BE2C (cell line): ENCODE measurements at regions not wholly inside any gene's neighbourhood (a gene's known extent, or its start where the extent isn't known, plus 50 kb on each side); places are given as distances from the start of the nearest gene placed in this dataset.
"Not testable (repeated sequence)": the region's sequence is repeated elsewhere in the genome, so short reads cannot be mapped to it uniquely, and the experiment has no call there.

Experiments
- DNase-seq: peaks from one replicate; pipeline ENCODE4 v3.0.0-alpha.2; 2020
- H3K27me3 ChIP-seq: fragments of 250-450 bp; sonication (Bioruptor Pico); 2 replicates; pipeline ENCODE4 v1.5.1; 2020; ENCODE audit warnings: mild to moderate bottlenecking
- H3K36me3 ChIP-seq: fragments of 250-450 bp; sonication (Bioruptor Pico); 2 replicates; pipeline ENCODE4 v1.5.1; 2020; ENCODE audit warnings: mild to moderate bottlenecking
- H3K4me1 ChIP-seq: fragments of 250-450 bp; sonication (Bioruptor Pico); 2 replicates; pipeline ENCODE4 v1.5.1; 2020
- H3K4me3 ChIP-seq: 2 replicates; pipeline ENCODE4 v1.5.1; 2011; ENCODE audit warnings: low read depth, low read length
- H3K9me3 ChIP-seq: fragments of 250-450 bp; sonication (Bioruptor Pico); 2 replicates; pipeline ENCODE4 v1.5.1; 2020
- TF ChIP-seq, protein P1 (sequence below): IDR thresholded peaks from 2 replicates; pipeline ENCODE4 v1.5.1; 2012; ENCODE audit warnings: mild to moderate bottlenecking, low read depth, low read length

DNA sequence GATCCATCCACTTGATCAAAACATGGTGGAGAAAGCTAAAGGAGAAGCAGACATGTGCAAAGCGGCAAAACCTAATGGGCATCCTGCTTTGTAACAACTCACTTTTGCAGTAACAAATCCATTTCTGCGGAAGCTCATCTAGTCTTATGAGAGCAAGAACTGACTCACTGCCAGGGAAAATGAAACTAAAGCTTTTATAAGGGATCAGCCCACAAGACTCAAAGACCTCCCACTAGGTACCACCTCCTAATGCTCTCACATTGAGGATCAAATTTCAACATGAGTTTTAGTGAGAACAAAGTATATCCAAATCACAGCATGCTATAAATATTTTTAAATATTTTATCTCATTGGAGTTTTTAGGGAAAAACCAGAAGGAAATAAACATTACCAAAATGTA, 120.1 kb upstream of the GNAI1 start:
- Histone ChIP-seq H3K4me3 (no peak overlapping the region), H3K4me1 (peaks cover 5% of the 10 kb centered on the region; the same call in 1 of the 2 replicates), H3K36me3 (no peaks in the 10 kb centered on the region), H3K27me3 (no peaks in the 10 kb centered on the region), H3K9me3 (no peaks in the 10 kb centered on the region)
- TF ChIP-seq, protein P1, sequence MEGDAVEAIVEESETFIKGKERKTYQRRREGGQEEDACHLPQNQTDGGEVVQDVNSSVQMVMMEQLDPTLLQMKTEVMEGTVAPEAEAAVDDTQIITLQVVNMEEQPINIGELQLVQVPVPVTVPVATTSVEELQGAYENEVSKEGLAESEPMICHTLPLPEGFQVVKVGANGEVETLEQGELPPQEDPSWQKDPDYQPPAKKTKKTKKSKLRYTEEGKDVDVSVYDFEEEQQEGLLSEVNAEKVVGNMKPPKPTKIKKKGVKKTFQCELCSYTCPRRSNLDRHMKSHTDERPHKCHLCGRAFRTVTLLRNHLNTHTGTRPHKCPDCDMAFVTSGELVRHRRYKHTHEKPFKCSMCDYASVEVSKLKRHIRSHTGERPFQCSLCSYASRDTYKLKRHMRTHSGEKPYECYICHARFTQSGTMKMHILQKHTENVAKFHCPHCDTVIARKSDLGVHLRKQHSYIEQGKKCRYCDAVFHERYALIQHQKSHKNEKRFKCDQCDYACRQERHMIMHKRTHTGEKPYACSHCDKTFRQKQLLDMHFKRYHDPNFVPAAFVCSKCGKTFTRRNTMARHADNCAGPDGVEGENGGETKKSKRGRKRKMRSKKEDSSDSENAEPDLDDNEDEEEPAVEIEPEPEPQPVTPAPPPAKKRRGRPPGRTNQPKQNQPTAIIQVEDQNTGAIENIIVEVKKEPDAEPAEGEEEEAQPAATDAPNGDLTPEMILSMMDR, result no peak
- no peak for DNase-seq

DNA sequence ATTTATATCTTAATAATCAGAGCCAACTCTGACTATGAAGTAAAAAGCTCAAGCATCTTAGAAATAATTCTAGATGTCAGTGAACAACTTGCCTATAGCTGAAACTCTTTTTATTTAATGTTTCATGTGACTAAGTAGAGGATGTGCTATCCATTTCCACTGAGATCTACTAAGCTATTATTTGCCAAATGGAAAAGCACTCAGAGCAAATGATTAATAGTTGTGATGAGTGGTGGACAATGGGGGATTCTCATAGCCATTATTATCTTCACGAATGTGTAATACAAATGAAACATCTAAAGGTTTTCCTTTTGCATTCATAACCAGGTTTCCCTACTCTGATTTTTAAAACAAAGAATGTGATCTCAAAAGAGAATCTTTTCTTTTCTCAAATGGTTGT, 126.6 kb upstream of the GNAI1 start:
- TF ChIP-seq, protein P1, result no peak

DNA sequence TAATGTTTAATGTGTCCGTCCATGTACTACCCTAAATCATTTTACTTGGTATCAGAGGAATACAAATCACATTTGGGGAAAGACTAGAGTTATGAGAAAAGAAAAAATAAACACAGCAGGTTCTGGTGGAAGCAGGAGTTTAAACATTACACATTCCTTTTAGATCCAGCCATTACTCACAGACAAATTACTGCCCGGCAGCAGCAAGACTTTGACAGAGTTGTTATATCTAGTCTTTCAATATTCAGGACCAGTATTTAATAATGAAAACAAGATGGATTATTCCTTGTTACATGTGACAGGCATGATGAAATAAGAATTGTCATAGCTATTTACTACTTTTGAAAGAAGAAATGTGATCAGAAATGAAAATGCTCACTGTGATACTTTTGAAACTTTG, 131.8 kb upstream of the GNAI1 start:
- TF ChIP-seq, protein P1, result no peak
- H3K36me3 ChIP-seq, result no peaks in the 10 kb centered on the region
- no peak for DNase-seq
- no peak overlapping the region for H3K4me3 ChIP-seq
- no peaks in the 10 kb centered on the region for H3K27me3 ChIP-seq
- H3K4me1 ChIP-seq, result peaks cover 7% of the 10 kb centered on the region
- no peaks in the 10 kb centered on the region for H3K9me3 ChIP-seq

More for the DNA sequence above, 126.6 kb upstream of the GNAI1 start:
- Histone ChIP-seq H3K9me3 (no peaks in the 10 kb centered on the region), H3K36me3 (no peaks in the 10 kb centered on the region), H3K4me1 (peaks cover 11% of the 10 kb centered on the region), H3K4me3 (no peak overlapping the region), H3K27me3 (no peaks in the 10 kb centered on the region)
- DNase-seq, result no peak

DNA sequence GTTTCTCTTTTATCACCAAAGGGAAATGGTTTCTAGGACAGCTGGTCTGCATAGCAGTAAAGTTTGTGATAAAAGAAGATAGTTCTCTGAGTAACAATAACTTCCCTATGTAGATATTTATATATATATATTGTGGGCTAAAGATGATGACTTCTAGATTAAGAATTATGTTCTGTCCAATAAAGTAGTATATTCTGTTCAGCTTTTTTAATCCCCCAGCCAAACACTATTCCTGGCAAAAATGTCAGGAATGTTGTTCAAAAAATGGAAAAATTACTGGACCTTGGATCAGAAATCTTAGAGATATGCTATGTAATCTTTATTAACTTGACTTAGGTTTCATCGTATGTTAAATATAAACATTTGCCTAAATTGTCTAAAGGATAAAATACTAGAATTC, 136.3 kb upstream of the GNAI1 start:
- H3K27me3 ChIP-seq, result no peaks in the 10 kb centered on the region
- no peak overlapping the region for H3K4me3 ChIP-seq

DNA sequence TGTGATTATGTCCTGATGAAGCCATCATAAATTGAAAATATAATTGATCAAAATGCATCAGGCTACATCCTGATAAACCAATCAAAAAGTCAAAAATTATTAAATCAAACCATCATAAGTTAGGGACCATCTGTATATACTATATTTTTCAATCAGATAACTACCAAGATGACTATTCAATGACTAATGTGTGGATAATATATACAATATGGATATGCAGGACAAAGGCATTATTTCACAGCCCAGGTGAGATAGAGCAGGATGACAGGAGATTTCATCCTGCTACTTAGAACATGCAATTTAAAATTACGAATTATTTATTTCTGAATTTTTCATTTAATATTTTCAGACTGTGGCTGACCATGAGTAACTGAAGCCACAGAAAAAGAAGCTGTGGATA, 137.3 kb upstream of the GNAI1 start:
- Histone ChIP-seq H3K9me3 (no peaks in the 10 kb centered on the region), H3K27me3 (no peaks in the 10 kb centered on the region), H3K4me3 (no peak overlapping the region), H3K4me1 (peaks cover 4% of the 10 kb centered on the region; the same call in 1 of the 2 replicates), H3K36me3 (no peaks in the 10 kb centered on the region)
- no peak for DNase-seq
- TF ChIP-seq, protein P1, result no peak

More for the DNA sequence above, 136.3 kb upstream of the GNAI1 start:
- TF ChIP-seq, protein P1, result no peak
- Histone ChIP-seq H3K36me3 (no peaks in the 10 kb centered on the region), H3K4me1 (no peaks in the 10 kb centered on the region), H3K9me3 (no peaks in the 10 kb centered on the region)
- no peak for DNase-seq

DNA sequence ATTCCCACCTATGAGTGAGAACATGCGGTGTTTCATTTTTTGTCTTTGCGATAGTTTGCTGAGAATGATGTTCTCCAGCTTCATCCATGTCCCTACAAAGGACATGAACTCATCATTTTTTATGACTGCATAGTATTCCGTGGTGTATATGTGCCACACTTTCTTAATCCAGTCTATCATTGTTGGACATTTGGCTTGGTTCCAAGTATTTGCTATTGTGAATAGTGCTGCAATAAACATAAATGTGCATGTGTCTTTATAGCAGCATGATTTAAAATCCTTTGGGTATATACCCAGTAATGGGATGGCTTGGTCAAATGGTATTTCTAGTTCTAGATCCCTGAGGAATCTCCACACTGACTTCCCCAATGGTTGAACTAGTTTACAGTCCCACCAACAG, 138.9 kb upstream of the GNAI1 start:
- H3K27me3 ChIP-seq, H3K4me3 ChIP-seq, H3K9me3 ChIP-seq, H3K36me3 ChIP-seq, DNase-seq: not testable (repeated sequence)
- H3K4me1 ChIP-seq, result peaks cover 14% of the 10 kb centered on the region

DNA sequence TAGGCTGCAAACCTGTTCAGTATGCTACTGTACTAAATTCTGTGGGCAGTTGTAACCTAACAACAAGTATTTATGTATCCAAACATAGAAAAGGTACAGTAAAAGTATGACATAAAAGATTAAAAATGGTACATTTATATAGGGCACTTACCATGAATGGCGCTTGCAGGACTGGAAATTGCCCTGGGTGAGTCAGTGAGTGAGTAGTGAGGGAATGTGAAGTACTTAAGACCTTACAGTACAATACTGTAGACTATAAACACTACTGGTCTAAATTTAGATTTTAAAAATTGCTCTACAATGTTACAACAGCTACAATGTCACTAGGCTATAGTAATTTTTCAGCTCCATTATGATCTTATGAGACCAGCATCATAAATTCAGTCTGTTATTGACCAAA, 146.0 kb upstream of the GNAI1 start:
- DNase-seq, result no peak
- TF ChIP-seq, protein P1, result no peak
- Histone ChIP-seq H3K4me1 (peaks cover 21% of the 10 kb centered on the region), H3K4me3 (no peak overlapping the region), H3K27me3 (no peaks in the 10 kb centered on the region), H3K36me3 (no peaks in the 10 kb centered on the region), H3K9me3 (no peaks in the 10 kb centered on the region)
